Vagina (tissue), 2 donors: ENCODE measurements at regions not wholly inside any gene's neighbourhood (a gene's known extent, or its start where the extent isn't known, plus 50 kb on each side); places are given as distances from the start of the nearest gene placed in this dataset.

Experiments
- DNase-seq, 2 donors: peaks; one replicate each; pipeline ENCODE4 v3.0.0-alpha.2; 2017; ENCODE audit errors: extremely low spot score in 2 of 2
- H3K27ac ChIP-seq: fragments of 200-600 bp; sonication (generic); one replicate; pipeline ENCODE4 v1.5.1; 2019
- H3K27me3 ChIP-seq: fragments of 200-600 bp; sonication (generic); one replicate; pipeline ENCODE4 v1.5.1; 2019
- H3K36me3 ChIP-seq, 2 donors: fragments of 200-600 bp; sonication (generic); one replicate each; pipeline ENCODE4 v1.5.1; 2017 to 2019
- H3K4me1 ChIP-seq: fragments of 200-600 bp; sonication (generic); one replicate; pipeline ENCODE4 v1.5.1; 2019
- H3K4me3 ChIP-seq, 2 donors: fragments of 200-600 bp; sonication (generic); 1 replicate in 1 of 2; 2 replicates in 1 of 2; pipeline ENCODE4 v1.5.1; 2016 to 2019
- H3K9me3 ChIP-seq: fragments of 200-600 bp; sonication (generic); one replicate; pipeline ENCODE4 v1.5.1; 2019
- POLR2A ChIP-seq, 2 donors: fragments of 450-650 bp; IDR thresholded peaks; one replicate each; pipeline ENCODE4 v1.6.1; 2017; ENCODE audit warnings: antibody characterized with exemption in 2 of 2, mild to moderate bottlenecking in 2 of 2, moderate library complexity in 2 of 2
- POLR2AphosphoS5 ChIP-seq, 2 donors: sonication (generic); formaldehyde crosslinking; IDR thresholded peaks; one replicate each; pipeline ENCODE4 v1.9.0; 2017; ENCODE audit warnings: antibody characterized with exemption in 2 of 2, mild to moderate bottlenecking in 2 of 2, low read depth in 1 of 2; ENCODE audit not compliant: insufficient read depth in 1 of 2
- intact Hi-C: fragments of 100-400 bp; cut with DNase I; formaldehyde crosslinking; loops from one replicate; pipeline ENCODE4 v1.15.1; 2023
- TF ChIP-seq, protein P1 (sequence below), 3 experiments: fragments of 450-650 bp in 2 of 3; fragments of 200-600 bp in 1 of 3; sonication (generic) in 1 of 3; IDR thresholded peaks; one replicate each; pipeline ENCODE4 v1.5.1; 2017 to 2019; ENCODE audit warnings: antibody characterized with exemption in 3 of 3, mild to moderate bottlenecking in 2 of 3, moderate library complexity in 2 of 3

DNA sequence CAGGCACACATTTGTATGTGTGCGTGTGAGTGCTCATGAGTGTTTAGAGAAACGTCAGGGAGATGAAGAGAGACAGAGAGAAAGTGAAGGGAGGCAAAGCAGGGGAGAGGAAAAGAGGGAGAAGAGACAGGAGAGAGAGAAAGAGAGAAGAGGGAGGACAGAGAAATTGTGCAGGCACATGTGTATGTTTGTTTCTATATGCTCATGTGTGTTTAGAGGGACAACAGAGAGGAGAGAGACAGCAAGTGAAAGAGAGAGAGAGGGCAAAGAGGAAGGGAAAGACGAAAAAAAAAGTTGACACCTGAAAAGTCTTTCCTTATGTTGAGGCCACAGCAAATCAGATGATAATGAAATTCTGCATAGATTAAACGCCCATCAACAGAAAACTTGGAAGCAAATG, 541.1 kb downstream of the TNS1 start:
- TF ChIP-seq POLR2AphosphoS5 (IDR thresholded peaks at IDR 0.05; ENCODE audit: insufficient read depth in 1 of 2, low read depth in 1 of 2) (no peak), POLR2A (IDR thresholded peaks at IDR 0.05) (no peak)
- TF ChIP-seq, protein P1, sequence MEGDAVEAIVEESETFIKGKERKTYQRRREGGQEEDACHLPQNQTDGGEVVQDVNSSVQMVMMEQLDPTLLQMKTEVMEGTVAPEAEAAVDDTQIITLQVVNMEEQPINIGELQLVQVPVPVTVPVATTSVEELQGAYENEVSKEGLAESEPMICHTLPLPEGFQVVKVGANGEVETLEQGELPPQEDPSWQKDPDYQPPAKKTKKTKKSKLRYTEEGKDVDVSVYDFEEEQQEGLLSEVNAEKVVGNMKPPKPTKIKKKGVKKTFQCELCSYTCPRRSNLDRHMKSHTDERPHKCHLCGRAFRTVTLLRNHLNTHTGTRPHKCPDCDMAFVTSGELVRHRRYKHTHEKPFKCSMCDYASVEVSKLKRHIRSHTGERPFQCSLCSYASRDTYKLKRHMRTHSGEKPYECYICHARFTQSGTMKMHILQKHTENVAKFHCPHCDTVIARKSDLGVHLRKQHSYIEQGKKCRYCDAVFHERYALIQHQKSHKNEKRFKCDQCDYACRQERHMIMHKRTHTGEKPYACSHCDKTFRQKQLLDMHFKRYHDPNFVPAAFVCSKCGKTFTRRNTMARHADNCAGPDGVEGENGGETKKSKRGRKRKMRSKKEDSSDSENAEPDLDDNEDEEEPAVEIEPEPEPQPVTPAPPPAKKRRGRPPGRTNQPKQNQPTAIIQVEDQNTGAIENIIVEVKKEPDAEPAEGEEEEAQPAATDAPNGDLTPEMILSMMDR (IDR thresholded peaks at IDR 0.05) = no peak
- Histone ChIP-seq H3K27ac (no peak overlapping the region), H3K9me3 (no peaks in the 10 kb centered on the region), H3K4me1 (peaks cover 9% of the 10 kb centered on the region), H3K36me3 (no peaks in the 10 kb centered on the region), H3K4me3 (no peak overlapping the region), H3K27me3 (no peaks in the 10 kb centered on the region)
- no peak for DNase-seq
- intact Hi-C loops = no loop called here

DNA sequence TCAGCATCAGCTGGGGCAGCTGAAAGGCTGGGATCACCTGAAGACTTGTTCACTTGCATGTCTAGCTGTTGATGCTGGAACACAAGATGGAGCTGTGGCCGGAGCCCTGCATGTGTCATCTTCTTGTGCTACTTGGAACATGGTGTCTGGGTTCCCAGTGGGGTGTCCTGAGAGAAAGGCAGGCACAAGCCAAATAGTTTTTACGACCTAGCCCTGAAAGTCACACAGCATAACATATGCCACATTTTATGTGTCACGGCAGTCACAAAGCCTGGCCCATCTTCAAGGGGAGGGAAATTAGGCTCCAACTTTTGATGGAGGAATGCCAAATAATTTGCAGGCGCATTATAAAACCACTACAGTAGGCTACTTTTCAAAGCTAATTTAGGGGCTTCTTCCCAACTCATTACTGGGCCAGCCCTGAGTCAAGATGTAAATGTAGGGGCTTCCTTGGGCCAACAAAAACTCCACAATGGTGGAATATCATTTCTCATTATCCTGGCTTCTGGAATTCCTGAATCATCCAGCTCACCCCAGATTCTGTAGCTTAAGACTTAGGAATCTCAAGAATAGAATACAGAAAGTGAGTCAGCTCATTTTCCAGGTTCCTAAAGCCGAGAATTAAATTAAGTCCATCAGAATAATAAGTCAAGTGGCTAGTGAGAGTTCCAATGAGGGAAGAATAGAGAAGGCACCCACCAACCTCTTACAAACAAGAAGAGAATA, 543.0 kb downstream of the TNS1 start:
- H3K27me3 ChIP-seq = no peaks in the 10 kb centered on the region
- H3K4me3 ChIP-seq = no peak overlapping the region
- TF ChIP-seq, protein P1 (IDR thresholded peaks at IDR 0.05) = no peak
- TF ChIP-seq POLR2A (IDR thresholded peaks at IDR 0.05) (no peak), POLR2AphosphoS5 (IDR thresholded peaks at IDR 0.05; ENCODE audit: insufficient read depth in 1 of 2, low read depth in 1 of 2) (no peak)
- intact Hi-C loops = no loop called here
- H3K27ac ChIP-seq = no peak overlapping the region
- H3K36me3 ChIP-seq = no peaks in the 10 kb centered on the region
- no peaks in the 10 kb centered on the region for H3K4me1 ChIP-seq
- H3K9me3 ChIP-seq = no peaks in the 10 kb centered on the region
- DNase-seq = no peak

DNA sequence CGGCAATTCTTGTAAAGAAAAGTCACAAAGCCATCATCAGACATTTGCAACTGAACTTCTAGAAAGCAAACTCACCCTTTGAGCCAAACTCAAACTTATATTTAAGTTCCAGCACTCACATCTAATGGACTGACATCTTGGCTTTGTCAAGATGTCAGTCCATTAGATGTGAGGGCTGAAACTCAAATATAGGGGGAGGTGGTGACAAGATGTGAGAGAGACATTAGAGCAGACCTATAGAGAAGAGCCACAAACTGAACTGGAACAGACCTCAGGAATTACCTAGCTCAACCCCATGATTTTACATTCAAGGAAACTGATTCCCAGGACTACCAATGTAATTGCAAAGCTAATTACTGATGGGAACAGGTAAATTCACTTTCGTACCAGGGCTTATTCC, 543.8 kb downstream of the TNS1 start:
- DNase-seq = no peak
- H3K27me3 ChIP-seq = no peaks in the 10 kb centered on the region
- intact Hi-C loops = no loop called here
- no peaks in the 10 kb centered on the region for H3K4me1 ChIP-seq
- H3K9me3 ChIP-seq = no peaks in the 10 kb centered on the region
- H3K36me3 ChIP-seq = no peaks in the 10 kb centered on the region
- TF ChIP-seq POLR2A (IDR thresholded peaks at IDR 0.05) (no peak), POLR2AphosphoS5 (IDR thresholded peaks at IDR 0.05; ENCODE audit: insufficient read depth in 1 of 2, low read depth in 1 of 2) (no peak)
- TF ChIP-seq, protein P1 (IDR thresholded peaks at IDR 0.05) = no peak
- no peak overlapping the region for H3K27ac ChIP-seq
- H3K4me3 ChIP-seq = no peak overlapping the region

DNA sequence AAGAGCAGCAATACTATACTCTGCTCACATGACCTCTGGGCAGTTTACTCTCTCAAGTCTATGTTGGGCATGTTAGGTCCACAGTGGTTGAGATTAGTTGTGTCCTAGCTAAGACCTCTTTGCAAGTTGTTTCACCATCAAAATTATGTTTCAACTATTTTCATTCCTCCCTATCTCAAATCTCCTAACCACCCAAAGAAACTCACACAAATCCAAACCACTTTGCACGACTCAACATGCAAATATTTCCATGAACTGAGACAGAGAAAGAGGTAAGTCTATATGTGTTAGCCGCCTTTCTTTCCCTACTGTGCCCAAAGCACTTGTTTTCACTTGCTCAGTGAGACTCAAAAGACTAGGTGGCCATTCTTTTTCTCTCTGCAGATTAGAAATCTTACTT, 546.8 kb downstream of the TNS1 start:
- no peaks in the 10 kb centered on the region for H3K27me3 ChIP-seq
- intact Hi-C loops = no loop called here
- H3K4me3 ChIP-seq = no peak overlapping the region
- no peak for DNase-seq
- H3K9me3 ChIP-seq = no peaks in the 10 kb centered on the region
- no peaks in the 10 kb centered on the region for H3K4me1 ChIP-seq
- TF ChIP-seq POLR2A (IDR thresholded peaks at IDR 0.05) (no peak), POLR2AphosphoS5 (IDR thresholded peaks at IDR 0.05; ENCODE audit: insufficient read depth in 1 of 2, low read depth in 1 of 2) (no peak)
- TF ChIP-seq, protein P1 (IDR thresholded peaks at IDR 0.05) = no peak
- no peak overlapping the region for H3K27ac ChIP-seq
- no peaks in the 10 kb centered on the region for H3K36me3 ChIP-seq

DNA sequence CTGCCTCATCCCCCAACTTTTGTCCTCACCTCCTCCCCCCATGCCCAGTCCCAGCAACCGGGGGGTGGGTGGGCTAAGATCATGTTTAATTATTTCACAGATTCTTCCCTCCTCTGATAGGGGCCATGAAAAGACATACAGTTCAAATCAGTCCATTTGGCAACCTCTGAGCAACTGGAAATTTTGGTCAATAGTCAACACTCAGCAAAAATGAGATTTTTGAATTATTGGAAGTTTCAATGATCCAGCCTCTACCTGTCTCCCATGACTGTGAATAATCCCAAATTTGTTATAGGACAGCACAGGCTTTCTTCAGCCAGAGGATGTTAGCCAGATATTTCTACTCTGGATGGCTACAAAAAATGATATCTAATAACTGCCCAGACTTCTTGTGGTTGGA, 549.9 kb downstream of the TNS1 start:
- Histone ChIP-seq H3K4me1 (no peaks in the 10 kb centered on the region), H3K9me3 (no peaks in the 10 kb centered on the region), H3K27ac (no peak overlapping the region), H3K27me3 (no peaks in the 10 kb centered on the region), H3K4me3 (no peak overlapping the region), H3K36me3 (no peaks in the 10 kb centered on the region)
- no peak for DNase-seq
- no peak for TF ChIP-seq POLR2A (IDR thresholded peaks at IDR 0.05)
- no peak for TF ChIP-seq POLR2AphosphoS5 (IDR thresholded peaks at IDR 0.05; ENCODE audit: insufficient read depth in 1 of 2, low read depth in 1 of 2)
- TF ChIP-seq, protein P1 (IDR thresholded peaks at IDR 0.05) = no peak
- intact Hi-C loops = no loop called here
